OCI-LY7 (cell line): ENCODE measurements at regions not wholly inside any gene's neighbourhood (a gene's known extent, or its start where the extent isn't known, plus 50 kb on each side); places are given as distances from the start of the nearest gene placed in this dataset.

Experiments
- CTCF ChIP-seq: fragments of 200-600 bp; sonication (generic); conservative IDR thresholded peaks from 2 replicates; pipeline ENCODE4 v1.5.1; 2014; ENCODE audit warnings: mild to moderate bottlenecking, antibody characterized with exemption, low read length, moderate library complexity, mixed read lengths
- EZH2phosphoT487 ChIP-seq: fragments of 200-600 bp; sonication (generic); IDR thresholded peaks from 2 replicates; pipeline ENCODE4 v1.6.1; 2018; ENCODE audit warnings: low read depth, borderline replicate concordance, mild to moderate bottlenecking, mixed run types, antibody characterized with exemption, low read length, moderate library complexity, mixed read lengths

GRCh38 chr16:62406387-62406786 is 370.1 kb upstream of the CDH8 start:
- no peak for TF ChIP-seq CTCF
- no peak for TF ChIP-seq EZH2phosphoT487
